CD14-positive monocyte (primary cell): ENCODE measurements at regions not wholly inside any gene's neighbourhood (a gene's known extent, or its start where the extent isn't known, plus 50 kb on each side); places are given as distances from the start of the nearest gene placed in this dataset. TPM values are rescaled to one million over a fixed set of nuclear protein-coding genes. Genes with fewer than 3 reads are reported as not detected.

Source experiments
- DNase-seq, 3 donors: peaks; one replicate each; pipeline ENCODE4 v3.0.0-alpha.2; 2011 to 2022
- H2AFZ ChIP-seq: 2 replicates; pipeline ENCODE4 v1.6.0; 2012; ENCODE audit warnings: mild to moderate bottlenecking, low read depth, low read length, inconsistent platforms; ENCODE audit not compliant: insufficient read depth, poor library complexity, severe bottlenecking
- H3K27ac ChIP-seq, 2 donors: 1 replicate in 1 of 2; 2 replicates in 1 of 2; pipeline ENCODE4 v1.5.1; 2012 to 2013; ENCODE audit warnings: low read length in 2 of 2, control low read depth in 1 of 2, inconsistent platforms in 1 of 2, low read depth in 1 of 2, mild to moderate bottlenecking in 1 of 2
- H3K27me3 ChIP-seq, 2 donors: one replicate each; pipeline versions ENCODE4 v1.6.0 to v1.6.1; 2011 to 2013; ENCODE audit warnings: low read length in 2 of 2; ENCODE audit not compliant: control insufficient read depth in 2 of 2, insufficient read depth in 2 of 2
- H3K36me3 ChIP-seq, 2 donors: replicated peaks in 1 of 2; 1 replicate in 1 of 2; 2 replicates in 1 of 2; pipeline versions ENCODE4 v1.5.1 to v1.6.1; 2012 to 2013; ENCODE audit warnings: low read length in 2 of 2, control low read depth in 1 of 2, inconsistent platforms in 1 of 2, mild to moderate bottlenecking in 1 of 2; ENCODE audit not compliant: insufficient read depth in 2 of 2, control insufficient read depth in 1 of 2
- H3K4me1 ChIP-seq, 2 donors: 1 replicate in 1 of 2; 2 replicates in 1 of 2; pipeline versions ENCODE4 v1.5.1 to v1.6.1; 2012 to 2013; ENCODE audit warnings: low read length in 2 of 2, control low read depth in 1 of 2, inconsistent platforms in 1 of 2, mild to moderate bottlenecking in 1 of 2, moderate library complexity in 1 of 2; ENCODE audit not compliant: insufficient read depth in 2 of 2, control insufficient read depth in 1 of 2
- H3K4me2 ChIP-seq: replicated peaks from 2 replicates; pipeline ENCODE3; 2012; ENCODE audit warnings: low read length, moderate library complexity, mild to moderate bottlenecking; ENCODE audit not compliant: poor library complexity, severe bottlenecking; ENCODE audit errors: extremely low read depth
- H3K4me3 ChIP-seq, 3 experiments: fragments of 200-600 bp in 1 of 3; sonication (generic) in 1 of 3; replicated peaks in 1 of 3; 1 replicate in 2 of 3; 2 replicates in 1 of 3; pipeline ENCODE4 v1.5.1; 2011 to 2013; ENCODE audit warnings: low read length in 3 of 3, mild to moderate bottlenecking in 3 of 3, control low read depth in 2 of 3, low read depth in 2 of 3, inconsistent platforms in 1 of 3, moderate library complexity in 1 of 3
- H3K79me2 ChIP-seq: 2 replicates; pipeline ENCODE4 v1.6.0; 2012; ENCODE audit warnings: mild to moderate bottlenecking, control low read depth, inconsistent platforms, low read length, moderate library complexity; ENCODE audit not compliant: insufficient read depth
- H3K9ac ChIP-seq: 2 replicates; pipeline ENCODE4 v1.6.0; 2017; ENCODE audit warnings: low read length, mild to moderate bottlenecking; ENCODE audit not compliant: insufficient read depth, poor library complexity, severe bottlenecking
- H3K9me3 ChIP-seq, 2 donors: replicated peaks in 1 of 2; 1 replicate in 1 of 2; 2 replicates in 1 of 2; pipeline versions ENCODE4 v1.5.1 to v1.6.1; 2012 to 2013; ENCODE audit warnings: low read length in 2 of 2, control low read depth in 1 of 2; ENCODE audit not compliant: control insufficient read depth in 1 of 2, insufficient read depth in 1 of 2
- H4K20me1 ChIP-seq: 2 replicates; pipeline ENCODE4 v1.6.0; 2012; ENCODE audit warnings: mild to moderate bottlenecking, low read length, control low read depth, moderate library complexity; ENCODE audit not compliant: insufficient read depth
- H3K27ac Mint-ChIP-seq, 7 donors: one replicate each; pipeline ENCODE4 v1.8.0; 2020; ENCODE audit warnings: mild to moderate bottlenecking in 7 of 7, mixed read lengths in 7 of 7, moderate library complexity in 6 of 7, inconsistent platforms in 2 of 7
- H3K27me3 Mint-ChIP-seq, 3 donors: one replicate each; pipeline ENCODE4 v1.8.0; 2021 to 2022; ENCODE audit warnings: low read depth in 3 of 3, mild to moderate bottlenecking in 3 of 3, mixed read lengths in 3 of 3, moderate library complexity in 3 of 3, inconsistent platforms in 1 of 3
- H3K36me3 Mint-ChIP-seq, 2 donors: one replicate each; pipeline ENCODE4 v1.8.0; 2020; ENCODE audit warnings: mixed read lengths in 2 of 2, inconsistent platforms in 1 of 2, mild to moderate bottlenecking in 1 of 2
- H3K4me1 Mint-ChIP-seq: one replicate; pipeline ENCODE4 v1.8.0; 2020; ENCODE audit warnings: mild to moderate bottlenecking, mixed read lengths
- H3K4me3 Mint-ChIP-seq, 2 donors: one replicate each; pipeline ENCODE4 v1.8.0; 2020; ENCODE audit warnings: mild to moderate bottlenecking in 2 of 2, mixed read lengths in 2 of 2, moderate library complexity in 1 of 2
- H3K9me3 Mint-ChIP-seq, 7 donors: one replicate each; pipeline ENCODE4 v1.8.0; 2020 to 2022; ENCODE audit warnings: mixed read lengths in 7 of 7, mild to moderate bottlenecking in 6 of 7, moderate library complexity in 6 of 7, inconsistent platforms in 2 of 7
- CTCF ChIP-seq: fragments of 200-600 bp; IDR thresholded peaks from one replicate; pipeline ENCODE4 v1.8.0; 2022; ENCODE audit warnings: antibody characterized with exemption, mild to moderate bottlenecking
- WGBS: methylation state at CpG from one replicate; pipeline ENCODE4 v1.1.5; 2013; ENCODE audit warnings: missing lambda C conversion rate; ENCODE audit not compliant: insufficient coverage; 5-methylcytosine and 5-hydroxymethylcytosine counted together
- intact Hi-C, 2 donors: fragments of 100-400 bp; cut with micrococcal nuclease; formaldehyde crosslinking; loops; one replicate each; pipeline versions ENCODE4 v1.15.0 to v1.15.1; 2023
- small RNA-seq: library from RNA; depleted of rRNA; stranded (forward); fragments of <200 nt; gene quantifications from one replicate; pipeline ENCODE3, GENCODE V24; 2012; ENCODE audit warnings: low read depth; ENCODE audit not compliant: insufficient read length

- Histone ChIP-seq H3K27ac (no peak overlapping the region), H3K4me3 (no peak overlapping the region), H3K9me3 (no peaks in the 10 kb centered on the region), H2AFZ (no peak overlapping the region), H3K9ac (no peak overlapping the region), H3K4me1 (no peaks in the 10 kb centered on the region), H3K27me3 (no peaks in the 10 kb centered on the region), H3K4me2 (no peak overlapping the region), H3K79me2 (no peaks in the 10 kb centered on the region), H3K36me3 (no peaks in the 10 kb centered on the region), H4K20me1 (no peaks in the 10 kb centered on the region)
- peaks cover 0 to 1% (median 0%) of the 10 kb centered on the region in 3 donors for H3K27me3 Mint-ChIP-seq
- H3K4me1 Mint-ChIP-seq, result no peaks in the 10 kb centered on the region
- TF ChIP-seq CTCF, result no peak
- no peaks in the 10 kb centered on the region for H3K9me3 Mint-ChIP-seq
- intact Hi-C loops, result no loop called here
- WGBS, result no CpG with 5 or more reads among the region's 1 CpG
- H3K36me3 Mint-ChIP-seq, result no peaks in the 10 kb centered on the region
- no peak overlapping the region for H3K27ac Mint-ChIP-seq
- H3K4me3 Mint-ChIP-seq, result no peak overlapping the region
- no peak for DNase-seq
Observed at GRCh38 chr20:9015984-9016324, 52.9 kb upstream of the PLCB4 start.

GRCh38 chr20:9018346-9018745, 50.5 kb upstream of the PLCB4 start:
- no peak overlapping the region for H3K27ac ChIP-seq
- no peaks in the 10 kb centered on the region for H3K9me3 ChIP-seq
- TF ChIP-seq CTCF, result no peak
- H3K4me1 ChIP-seq, result no peaks in the 10 kb centered on the region
- Mint-ChIP-seq H3K27me3 (peaks cover 0 to 1% (median 0%) of the 10 kb centered on the region in 3 donors), H3K36me3 (no peaks in the 10 kb centered on the region), H3K4me3 (no peak overlapping the region), H3K9me3 (peaks cover 0 to 1% (median 0%) of the 10 kb centered on the region in 7 donors), H3K27ac (no peak overlapping the region), H3K4me1 (no peaks in the 10 kb centered on the region)
- H4K20me1 ChIP-seq, result no peaks in the 10 kb centered on the region
- no peaks in the 10 kb centered on the region for H3K27me3 ChIP-seq
- H2AFZ ChIP-seq, result no peak overlapping the region
- no peak overlapping the region for H3K9ac ChIP-seq
- no peak overlapping the region for H3K4me2 ChIP-seq
- no peaks in the 10 kb centered on the region for H3K79me2 ChIP-seq
- no peaks in the 10 kb centered on the region for H3K36me3 ChIP-seq
- intact Hi-C loops, result no loop called here
- H3K4me3 ChIP-seq, result no peak overlapping the region
- no CpG with 5 or more reads among the region's 1 CpG for WGBS
- DNase-seq, result no peak

Small RNA genes lying in the stretch of these regions (small RNA-seq; reads per million reads assigned to genes)
- not detected for gene RF00017
